ENCODE measurements at regions not wholly inside any gene's neighbourhood (a gene's known extent, or its start where the extent isn't known, plus 50 kb on each side); places are given as distances from the start of the nearest gene placed in this dataset.

DNA sequence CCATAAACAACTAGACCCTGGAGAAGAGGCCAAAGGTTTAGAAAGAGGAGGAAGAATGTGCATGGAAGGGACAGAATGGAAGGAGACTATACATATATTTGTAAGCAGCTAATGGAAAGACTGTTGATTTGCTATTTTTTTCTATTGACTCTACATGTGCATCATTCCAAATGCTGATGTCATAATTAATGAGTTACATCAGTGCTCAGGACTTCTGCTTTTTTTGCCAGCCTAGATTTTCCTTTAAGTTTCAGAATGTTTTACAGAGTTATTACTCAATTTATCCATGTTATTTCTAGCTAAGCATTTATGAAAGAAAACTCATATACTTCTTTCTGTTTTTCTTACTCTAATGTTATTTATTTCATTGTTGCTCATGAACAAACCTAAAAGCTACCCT lies 62.6 kb upstream of the VGLL3 start:
- Histone ChIP-seq H3K4me3 (no peak overlapping the region), H3K79me2 (ENCODE audit: control insufficient read depth, insufficient read depth, low read length) (no peaks in the 10 kb centered on the region), H3K27me3 (ENCODE audit: control insufficient read depth in 2 of 2, insufficient read depth in 2 of 2, low read length in 2 of 2) (no peaks in the 10 kb centered on the region), H4K20me1 (replicated peaks; ENCODE audit: control insufficient read depth, insufficient read depth, low read length) (no peaks in the 10 kb centered on the region), H2AFZ (ENCODE audit: low read depth, low read length) (no peak overlapping the region), H3K36me3 (ENCODE audit: control insufficient read depth, insufficient read depth, low read length) (no peaks in the 10 kb centered on the region), H3K27ac (ENCODE audit: extremely low read depth, low read depth, low read length) (no peak overlapping the region), H3K4me1 (replicated peaks in 1 of 2; ENCODE audit: control insufficient read depth in 2 of 2, insufficient read depth in 2 of 2, low read length in 2 of 2) (no peaks in the 10 kb centered on the region; a peak in 1 of 5 replicates), H3K9me1 (ENCODE audit: control insufficient read depth, insufficient read depth, low read length) (no peaks in the 10 kb centered on the region), H3K4me2 (ENCODE audit: insufficient read depth, low read length) (no peak overlapping the region), H3K9ac (ENCODE audit: insufficient read depth in 1 of 2, low read depth in 2 of 2, low read length in 2 of 2) (no peak overlapping the region), H3K9me3 (replicated peaks; ENCODE audit: control insufficient read depth, insufficient read depth, low read depth, low read length) (no peaks in the 10 kb centered on the region)
- FAIRE-seq, result no peak
- no TSS peak for BruUV-seq (replicated peaks)
- ChIA-PET CTCF (ENCODE audit: low intra/inter-chr PET ratio) (no interaction called here), POLR2A (interaction anchor here (0.6 to 0.7 kb wide), 2 partner anchors 18 to 239 kb away, joined by 3 read pairs; no protein-coding TSS in a partner anchor)
- no peak for DNase-seq (ENCODE audit: extremely low read depth in 1 of 4, low spot score in 3 of 4)
- ATAC-seq, result no peak
- in situ Hi-C loops (cut with MboI) (no loop called here), intact Hi-C loops (cut with micrococcal nuclease) (no loop called here)
- TF ChIP-seq NCOA4 (IDR thresholded peaks at IDR 0.05; ENCODE audit: partially characterized antibody) (no peak), PATZ1 (CRISPR knock-in tag; IDR thresholded peaks at IDR 0.05; ENCODE audit: borderline replicate concordance) (no peak), ZC3H8 (IDR thresholded peaks at IDR 0.05) (no peak), MAFF (IDR thresholded peaks at IDR 0.05; ENCODE audit: low read length) (no peak), KAT2B (IDR thresholded peaks at IDR 0.05; ENCODE audit: low read depth, low read length) (no peak), ZNF384 (IDR thresholded peaks at IDR 0.05; ENCODE audit: low read depth, low read length) (no peak), PRPF4 (IDR thresholded peaks at IDR 0.05; ENCODE audit: insufficient read depth, low read depth, low read length, poor library complexity, severe bottlenecking) (no peak), SAFB2 (IDR thresholded peaks at IDR 0.05; ENCODE audit: borderline replicate concordance, low read depth, low read length, severe bottlenecking) (no peak), JUND (IDR thresholded peaks at IDR 0.05; ENCODE audit: borderline replicate concordance, low read depth, low read length) (no peak), JUND (tag; IDR thresholded peaks at IDR 0.05; ENCODE audit: borderline replicate concordance, low read depth, low read length) (no peak), HNRNPLL (IDR thresholded peaks at IDR 0.05; ENCODE audit: low read depth, low read length, poor library complexity, severe bottlenecking) (no peak), ETV1 (tag; conservative IDR thresholded peaks at IDR 0.05; ENCODE audit: low read depth) (no peak), CEBPB (tag; IDR thresholded peaks at IDR 0.05) (no peak), SMAD2 (IDR thresholded peaks at IDR 0.05; ENCODE audit: low read depth, low read length) (no peak), JUNB (CRISPR knock-in tag; conservative IDR thresholded peaks at IDR 0.05) (no peak)
- TF ChIP-seq, protein P1, sequence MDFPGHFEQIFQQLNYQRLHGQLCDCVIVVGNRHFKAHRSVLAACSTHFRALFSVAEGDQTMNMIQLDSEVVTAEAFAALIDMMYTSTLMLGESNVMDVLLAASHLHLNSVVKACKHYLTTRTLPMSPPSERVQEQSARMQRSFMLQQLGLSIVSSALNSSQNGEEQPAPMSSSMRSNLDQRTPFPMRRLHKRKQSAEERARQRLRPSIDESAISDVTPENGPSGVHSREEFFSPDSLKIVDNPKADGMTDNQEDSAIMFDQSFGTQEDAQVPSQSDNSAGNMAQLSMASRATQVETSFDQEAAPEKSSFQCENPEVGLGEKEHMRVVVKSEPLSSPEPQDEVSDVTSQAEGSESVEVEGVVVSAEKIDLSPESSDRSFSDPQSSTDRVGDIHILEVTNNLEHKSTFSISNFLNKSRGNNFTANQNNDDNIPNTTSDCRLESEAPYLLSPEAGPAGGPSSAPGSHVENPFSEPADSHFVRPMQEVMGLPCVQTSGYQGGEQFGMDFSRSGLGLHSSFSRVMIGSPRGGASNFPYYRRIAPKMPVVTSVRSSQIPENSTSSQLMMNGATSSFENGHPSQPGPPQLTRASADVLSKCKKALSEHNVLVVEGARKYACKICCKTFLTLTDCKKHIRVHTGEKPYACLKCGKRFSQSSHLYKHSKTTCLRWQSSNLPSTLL (IDR thresholded peaks at IDR 0.05), result no peak
- TF ChIP-seq, protein P2, sequence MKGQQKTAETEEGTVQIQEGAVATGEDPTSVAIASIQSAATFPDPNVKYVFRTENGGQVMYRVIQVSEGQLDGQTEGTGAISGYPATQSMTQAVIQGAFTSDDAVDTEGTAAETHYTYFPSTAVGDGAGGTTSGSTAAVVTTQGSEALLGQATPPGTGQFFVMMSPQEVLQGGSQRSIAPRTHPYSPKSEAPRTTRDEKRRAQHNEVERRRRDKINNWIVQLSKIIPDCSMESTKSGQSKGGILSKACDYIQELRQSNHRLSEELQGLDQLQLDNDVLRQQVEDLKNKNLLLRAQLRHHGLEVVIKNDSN (CRISPR knock-in tag; IDR thresholded peaks at IDR 0.05), result no peak
- TF ChIP-seq, protein P3, sequence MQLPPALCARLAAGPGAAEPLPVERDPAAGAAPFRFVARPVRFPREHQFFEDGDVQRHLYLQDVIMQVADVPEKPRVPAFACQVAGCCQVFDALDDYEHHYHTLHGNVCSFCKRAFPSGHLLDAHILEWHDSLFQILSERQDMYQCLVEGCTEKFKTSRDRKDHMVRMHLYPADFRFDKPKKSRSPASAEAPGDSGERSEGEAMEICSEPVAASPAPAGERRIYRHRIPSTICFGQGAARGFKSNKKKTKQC (CRISPR knock-in tag; IDR thresholded peaks at IDR 0.05), result no peak

Measured in K562 (cell line).